WI38 (cell line): ENCODE measurements at regions not wholly inside any gene's neighbourhood (a gene's known extent, or its start where the extent isn't known, plus 50 kb on each side); places are given as distances from the start of the nearest gene placed in this dataset.

ENCODE experiments used
- H3K4me3 ChIP-seq: 2 replicates; pipeline ENCODE4 v1.5.1; 2011; ENCODE audit warnings: low read depth, mild to moderate bottlenecking, control low read depth, low read length
- TF ChIP-seq, protein P1 (sequence below): IDR thresholded peaks from 2 replicates; pipeline ENCODE4 v1.5.1; 2012; ENCODE audit warnings: low read depth, mild to moderate bottlenecking, control low read depth, low read length

DNA sequence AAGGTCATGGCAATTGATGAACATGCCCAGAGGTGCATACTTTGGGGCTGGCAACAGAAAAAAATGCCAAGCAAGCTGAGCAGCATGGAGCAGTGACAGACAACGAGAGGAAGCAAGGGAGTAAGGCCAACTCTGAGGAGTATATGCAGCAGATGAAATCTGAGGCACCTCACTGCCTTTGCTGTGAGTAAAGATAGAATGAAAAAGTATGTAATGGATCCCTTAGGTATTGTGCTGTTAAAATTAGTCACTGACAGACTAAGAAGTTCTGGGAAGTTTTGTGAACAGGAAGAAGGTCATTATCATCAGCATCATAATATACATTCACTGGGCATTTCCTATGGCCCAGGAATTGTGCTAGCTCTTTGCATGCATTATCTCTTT is 269.9 kb downstream of the DUSP6 start:
- TF ChIP-seq, protein P1, sequence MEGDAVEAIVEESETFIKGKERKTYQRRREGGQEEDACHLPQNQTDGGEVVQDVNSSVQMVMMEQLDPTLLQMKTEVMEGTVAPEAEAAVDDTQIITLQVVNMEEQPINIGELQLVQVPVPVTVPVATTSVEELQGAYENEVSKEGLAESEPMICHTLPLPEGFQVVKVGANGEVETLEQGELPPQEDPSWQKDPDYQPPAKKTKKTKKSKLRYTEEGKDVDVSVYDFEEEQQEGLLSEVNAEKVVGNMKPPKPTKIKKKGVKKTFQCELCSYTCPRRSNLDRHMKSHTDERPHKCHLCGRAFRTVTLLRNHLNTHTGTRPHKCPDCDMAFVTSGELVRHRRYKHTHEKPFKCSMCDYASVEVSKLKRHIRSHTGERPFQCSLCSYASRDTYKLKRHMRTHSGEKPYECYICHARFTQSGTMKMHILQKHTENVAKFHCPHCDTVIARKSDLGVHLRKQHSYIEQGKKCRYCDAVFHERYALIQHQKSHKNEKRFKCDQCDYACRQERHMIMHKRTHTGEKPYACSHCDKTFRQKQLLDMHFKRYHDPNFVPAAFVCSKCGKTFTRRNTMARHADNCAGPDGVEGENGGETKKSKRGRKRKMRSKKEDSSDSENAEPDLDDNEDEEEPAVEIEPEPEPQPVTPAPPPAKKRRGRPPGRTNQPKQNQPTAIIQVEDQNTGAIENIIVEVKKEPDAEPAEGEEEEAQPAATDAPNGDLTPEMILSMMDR: no peak
- no peak overlapping the region for H3K4me3 ChIP-seq

DNA sequence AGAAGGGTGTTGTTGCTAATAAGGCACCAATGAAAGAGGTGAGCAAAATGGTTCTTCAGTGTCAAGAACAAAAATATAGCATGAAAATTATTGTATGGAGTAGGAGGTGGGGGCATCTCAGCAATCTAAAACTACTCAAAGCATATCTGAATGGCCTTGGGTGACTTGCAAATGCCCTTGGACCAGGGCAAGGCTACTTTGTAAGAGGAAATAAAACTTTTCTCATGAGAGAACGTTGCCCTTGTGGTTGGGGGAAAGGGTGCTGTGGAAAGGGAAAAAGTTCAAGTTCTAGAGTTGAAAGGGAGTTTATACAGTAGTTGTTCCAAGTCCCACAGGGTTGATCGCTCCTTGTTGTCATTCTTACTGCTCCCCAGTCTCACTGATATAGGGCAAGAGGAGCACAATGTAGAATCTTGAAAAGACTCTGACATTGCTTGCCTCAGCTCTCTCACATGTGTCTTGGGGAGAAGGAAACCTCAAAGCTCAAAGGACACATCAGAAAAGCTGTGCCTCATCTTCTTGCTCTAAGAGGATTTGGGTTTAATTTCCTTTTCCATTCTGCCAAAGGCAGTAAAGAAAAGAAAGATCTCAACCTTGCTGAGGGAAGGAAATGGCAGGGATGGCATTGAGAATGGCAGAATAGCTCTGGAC is 270.5 kb downstream of the DUSP6 start:
- TF ChIP-seq, protein P1: no peak
- H3K4me3 ChIP-seq: no peak overlapping the region

DNA sequence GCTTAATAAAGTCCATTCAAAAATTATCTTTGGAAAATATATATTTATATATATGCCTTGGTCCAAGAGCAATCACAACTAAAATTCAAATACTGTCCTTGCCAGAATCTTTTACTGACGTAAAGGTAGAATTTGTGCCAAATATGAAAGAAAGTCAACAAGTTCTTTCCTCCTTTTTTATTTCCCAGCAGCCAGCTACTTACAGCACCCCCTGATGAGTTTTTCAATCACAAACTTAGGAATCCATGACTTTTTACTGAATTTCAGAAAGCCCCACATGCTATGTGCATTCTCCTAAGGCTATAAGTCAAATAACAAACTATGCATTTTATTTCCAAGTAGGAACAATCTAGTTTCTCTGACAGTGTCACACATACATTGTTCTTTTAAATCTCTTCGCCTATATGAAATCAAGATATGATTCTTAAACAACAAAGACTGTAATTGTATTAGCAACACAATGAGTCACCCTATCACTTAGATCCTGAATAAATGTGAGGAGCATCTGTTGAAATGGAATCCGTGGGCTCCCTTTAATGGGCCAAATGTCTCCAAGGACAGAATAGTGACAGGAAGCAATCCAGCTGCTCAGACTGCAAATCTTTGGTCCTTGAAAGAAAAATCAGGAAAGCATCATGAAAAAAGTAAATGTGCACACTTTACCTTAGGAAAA is 271.4 kb downstream of the DUSP6 start:
- TF ChIP-seq, protein P1: no peak
- no peak overlapping the region for H3K4me3 ChIP-seq

DNA sequence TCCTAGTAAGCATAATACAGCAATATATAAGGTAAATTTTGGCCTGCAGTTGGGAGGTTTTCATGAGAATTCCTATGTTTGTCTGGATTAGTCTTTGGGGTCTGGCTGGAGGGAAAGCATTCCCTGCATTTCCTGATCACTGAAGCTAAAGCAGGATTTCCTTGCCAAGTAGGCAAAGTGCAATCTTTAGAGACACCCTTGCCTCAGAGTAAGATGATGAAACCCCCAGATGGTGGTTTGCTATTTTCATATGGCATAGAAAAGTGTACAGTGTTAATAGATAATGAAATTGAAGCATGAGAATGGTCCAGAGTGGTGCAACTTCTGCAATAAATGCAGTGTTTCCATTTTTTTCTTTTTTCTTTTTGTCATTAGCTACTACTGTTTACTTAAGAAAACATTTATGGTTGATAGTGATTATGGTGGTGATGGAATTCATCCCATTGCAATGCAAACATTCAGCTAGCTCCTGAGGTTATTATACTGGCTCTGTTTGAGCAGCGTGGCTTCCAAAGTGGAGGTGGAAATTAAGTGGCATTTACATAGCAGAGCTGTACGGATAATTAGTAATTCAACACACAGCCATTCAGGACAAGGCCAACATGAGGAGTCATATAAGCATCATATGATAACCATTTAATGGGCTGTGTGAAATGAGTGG is 276.3 kb downstream of the DUSP6 start:
- H3K4me3 ChIP-seq: no peak overlapping the region
- TF ChIP-seq, protein P1: no peak

DNA sequence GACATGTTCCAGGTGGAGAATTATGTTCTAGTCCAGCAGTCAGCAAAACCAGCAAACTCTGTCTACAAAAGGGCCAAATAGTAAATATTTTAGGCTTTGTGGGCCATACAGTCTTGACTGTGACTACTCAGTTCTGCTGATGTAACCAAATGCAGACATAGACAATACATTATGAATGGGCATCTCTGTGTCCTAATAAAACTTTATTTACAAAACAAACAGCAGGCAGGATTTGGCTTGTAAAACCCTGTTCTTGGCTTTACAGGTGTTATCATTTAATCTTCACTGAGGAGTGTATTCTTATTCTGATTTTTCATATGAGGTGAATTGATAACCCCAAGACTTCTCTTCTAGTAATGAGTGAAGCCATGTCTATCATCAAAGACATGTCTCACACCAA is 278.6 kb downstream of the DUSP6 start:
- TF ChIP-seq, protein P1: no peak
- H3K4me3 ChIP-seq: no peak overlapping the region

DNA sequence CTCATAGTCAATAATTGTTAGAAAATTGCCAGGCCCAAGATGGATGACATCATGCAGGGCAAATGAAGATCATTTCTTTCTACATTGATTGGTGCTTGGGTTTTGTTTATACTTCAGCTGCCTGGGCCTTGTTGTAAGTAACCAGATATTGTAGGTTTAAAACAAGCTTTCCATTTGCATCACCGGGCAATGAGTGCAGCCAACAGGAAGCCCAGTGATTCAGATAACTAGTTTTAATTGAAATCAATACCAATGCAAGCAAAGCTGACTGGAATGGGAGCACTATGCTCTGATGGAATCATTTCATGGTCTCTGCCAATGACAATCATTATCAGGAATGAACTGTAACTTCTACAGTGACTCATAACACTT is 279.3 kb downstream of the DUSP6 start:
- H3K4me3 ChIP-seq: no peak overlapping the region
- TF ChIP-seq, protein P1: no peak

DNA sequence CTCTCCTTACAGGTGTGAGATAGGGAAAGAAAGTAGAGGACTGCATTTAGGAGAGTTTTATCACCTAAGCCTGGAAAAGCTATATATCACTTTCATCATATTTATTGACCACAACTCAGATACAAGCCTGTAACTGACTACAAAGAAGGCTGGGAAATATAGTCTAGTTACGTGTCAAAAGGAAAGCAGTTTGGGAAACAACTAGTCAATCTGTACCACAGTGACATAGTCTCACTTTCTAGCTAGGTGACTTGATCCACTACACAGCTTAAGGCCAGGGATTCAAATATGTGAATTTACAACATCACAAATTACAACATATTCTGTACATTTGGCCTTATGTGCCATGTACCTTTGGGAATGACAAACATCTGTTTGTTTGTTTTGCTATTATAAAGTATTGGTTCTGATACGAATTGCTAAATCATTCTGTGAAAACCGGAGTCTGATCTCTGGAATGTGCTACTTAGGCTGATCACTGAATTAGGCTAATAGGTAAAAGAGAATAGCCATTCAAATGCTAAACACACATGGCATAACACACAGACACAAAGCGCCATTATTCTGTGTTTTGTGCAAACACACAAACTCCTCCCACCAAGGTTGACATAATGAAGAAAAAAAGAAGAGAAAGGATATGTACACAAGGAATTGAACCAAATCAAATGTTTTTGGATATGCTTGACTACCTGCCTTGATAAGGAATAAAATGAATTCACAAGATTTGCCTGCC is 279.8 kb downstream of the DUSP6 start:
- TF ChIP-seq, protein P1: no peak
- H3K4me3 ChIP-seq: no peak overlapping the region
